GM03348 (cell line): ENCODE measurements at regions not wholly inside any gene's neighbourhood (a gene's known extent, or its start where the extent isn't known, plus 50 kb on each side); places are given as distances from the start of the nearest gene placed in this dataset.
"Not testable (repeated sequence)": the region's sequence is repeated elsewhere in the genome, so short reads cannot be mapped to it uniquely, and the experiment has no call there.

Experiments
- DNase-seq: peaks from one replicate; pipeline ENCODE4 v3.0.0; 2012; ENCODE audit warnings: low spot score

DNA sequence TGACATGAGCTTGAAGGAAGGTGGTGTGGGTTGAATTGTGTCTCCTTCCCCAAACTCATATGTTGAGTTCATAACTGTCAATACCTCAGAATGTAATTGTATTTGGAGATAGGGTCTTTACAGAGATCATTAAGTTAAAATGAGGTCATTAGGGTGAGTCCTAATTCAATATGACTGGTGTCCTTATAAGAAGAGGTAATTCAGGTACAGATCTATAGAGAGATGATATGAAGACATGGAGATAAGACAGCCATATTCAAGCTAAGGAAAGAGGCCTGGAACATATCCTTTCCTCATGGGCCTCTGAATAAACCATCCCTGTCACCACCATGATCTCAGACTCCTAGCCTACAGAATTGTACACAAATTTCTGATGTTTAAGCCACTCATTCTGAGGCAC, 514.7 kb upstream of the MGAT4C start:
- no peak for DNase-seq

DNA sequence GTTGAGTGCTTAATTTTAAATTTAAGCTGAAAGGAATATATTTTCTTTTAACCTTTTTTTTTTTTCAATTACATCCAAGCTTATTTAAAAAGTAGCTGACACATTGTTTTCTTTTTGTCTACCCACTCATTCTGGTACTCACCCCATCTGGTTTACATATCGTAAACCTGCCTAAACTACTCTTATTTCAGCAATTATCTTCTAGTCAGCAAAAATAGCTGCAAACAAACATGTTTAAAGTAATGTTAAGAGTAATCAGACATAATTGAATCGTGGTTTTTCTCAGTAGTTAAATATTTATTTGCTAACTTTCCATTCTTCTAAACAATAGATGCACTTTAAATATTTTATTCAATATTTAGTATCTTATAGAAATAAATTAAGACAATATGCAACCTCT, 492.7 kb upstream of the MGAT4C start:
- DNase-seq = no peak

DNA sequence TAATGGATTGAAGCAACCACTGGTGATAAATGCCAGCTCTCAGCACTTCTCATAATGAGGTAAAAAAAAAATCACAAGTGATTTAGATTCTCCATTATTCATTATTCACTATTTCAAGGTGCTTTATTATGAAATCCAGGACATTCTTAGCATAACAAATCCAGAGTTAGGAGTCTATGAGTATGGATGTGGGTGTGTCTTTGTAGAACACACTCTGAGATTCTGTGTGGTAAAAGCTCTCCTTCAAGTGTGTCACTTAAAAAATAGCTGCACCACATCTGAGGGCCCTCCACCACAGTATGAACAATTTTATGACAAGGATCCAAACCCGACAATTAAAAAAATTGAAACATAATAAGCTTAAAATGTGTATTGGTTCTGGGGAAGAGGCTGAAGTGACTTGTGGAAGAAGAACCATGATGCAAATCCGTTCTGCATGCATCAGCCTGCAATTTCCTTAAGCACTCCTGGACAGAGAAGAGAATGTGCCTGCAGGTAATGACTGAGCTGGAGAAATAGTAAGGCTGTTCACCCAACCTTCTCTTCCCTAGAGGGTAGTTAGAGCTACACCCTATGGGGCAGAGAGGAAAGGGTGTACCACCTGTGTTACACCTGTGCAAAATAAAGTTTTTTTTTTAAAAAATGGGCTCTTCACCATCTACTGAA, 488.5 kb upstream of the MGAT4C start:
- no peak for DNase-seq

DNA sequence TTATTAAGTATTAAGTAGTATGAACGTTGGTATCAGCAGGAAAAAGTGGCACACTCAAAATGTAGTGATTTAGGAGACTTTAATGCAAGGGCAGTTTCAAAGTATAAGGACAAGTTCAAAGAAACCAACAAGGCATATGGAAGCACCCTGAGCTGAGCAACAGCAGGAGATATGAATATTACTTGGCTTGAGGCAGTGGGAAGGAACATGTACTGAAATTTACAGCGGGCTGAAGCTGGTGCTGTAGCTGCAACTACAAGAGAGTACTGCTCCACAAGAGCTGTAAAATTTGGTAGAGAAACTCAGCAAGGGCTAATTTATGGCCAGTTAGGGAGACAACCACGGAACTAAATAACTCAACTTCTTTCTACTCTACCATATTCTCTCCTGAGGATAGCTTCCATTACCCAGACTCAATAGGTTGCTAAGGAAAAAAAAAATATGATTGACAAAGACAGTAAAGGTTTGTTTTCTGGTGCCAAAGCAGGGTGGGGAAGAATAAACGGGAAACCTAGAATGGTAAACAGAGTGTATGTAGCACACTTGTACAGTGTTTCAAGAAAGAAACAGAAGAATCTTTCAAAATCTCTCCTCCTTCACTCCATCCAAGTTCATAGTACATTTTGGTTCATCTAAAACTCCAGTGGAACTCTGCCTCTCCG, 487.8 kb upstream of the MGAT4C start:
- DNase-seq = no peak

DNA sequence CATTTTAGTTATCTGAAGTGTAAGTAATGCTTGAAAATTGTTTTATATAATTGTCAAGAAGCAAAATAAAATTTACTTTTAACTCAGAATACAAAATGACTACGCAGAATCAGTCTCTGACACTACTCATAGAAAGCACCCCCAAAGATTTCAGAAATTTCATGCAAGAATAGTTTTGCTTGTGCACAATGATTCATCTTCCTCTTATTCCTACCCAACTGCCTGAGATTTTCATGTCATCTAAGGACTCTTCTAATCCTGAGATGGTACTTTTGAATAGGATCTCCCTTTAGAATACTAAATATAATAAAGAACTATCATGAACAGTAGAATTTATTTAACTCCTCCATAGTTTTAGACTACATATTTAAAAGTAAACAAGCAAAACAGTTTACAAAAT, 485.3 kb upstream of the MGAT4C start:
- no peak for DNase-seq

DNA sequence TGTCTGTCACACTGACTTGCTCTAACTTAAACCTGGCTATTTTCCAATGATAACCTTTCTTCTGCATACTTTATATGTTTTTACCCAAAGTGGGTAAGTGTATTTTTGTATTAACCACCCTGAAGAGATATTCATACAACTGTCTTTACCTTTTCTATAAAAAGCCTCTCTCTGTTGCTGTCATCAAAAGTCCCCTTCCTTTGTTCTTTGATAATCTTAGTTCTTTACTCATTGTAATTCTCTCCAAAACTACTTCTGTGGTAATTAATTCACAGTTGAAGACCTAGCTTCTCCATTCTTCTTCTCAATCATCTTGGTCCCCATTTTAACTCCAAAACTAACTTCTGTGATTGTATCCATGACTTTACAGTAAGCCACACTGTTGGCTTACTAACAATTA, 479.7 kb upstream of the MGAT4C start:
- DNase-seq = no peak

DNA sequence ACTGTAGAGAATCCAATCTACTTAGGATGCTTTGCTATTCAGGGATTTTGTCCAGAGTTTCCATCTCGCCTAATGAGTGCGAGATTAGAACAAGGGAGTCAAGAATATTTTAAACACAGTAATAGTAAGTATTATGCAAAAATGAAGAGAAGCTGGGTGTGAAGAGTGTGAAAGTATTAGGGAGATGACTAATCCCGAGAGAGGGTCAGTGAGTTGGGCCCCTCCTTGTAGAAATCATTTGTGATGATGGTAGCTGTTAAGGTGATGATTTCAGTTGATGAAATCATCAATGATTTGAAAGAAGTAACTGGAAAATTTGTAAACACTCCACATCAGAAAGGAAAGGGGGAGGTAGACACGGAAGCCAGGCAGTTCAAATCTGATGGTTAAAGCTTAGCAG, 478.9 kb upstream of the MGAT4C start:
- DNase-seq = no peak

DNA sequence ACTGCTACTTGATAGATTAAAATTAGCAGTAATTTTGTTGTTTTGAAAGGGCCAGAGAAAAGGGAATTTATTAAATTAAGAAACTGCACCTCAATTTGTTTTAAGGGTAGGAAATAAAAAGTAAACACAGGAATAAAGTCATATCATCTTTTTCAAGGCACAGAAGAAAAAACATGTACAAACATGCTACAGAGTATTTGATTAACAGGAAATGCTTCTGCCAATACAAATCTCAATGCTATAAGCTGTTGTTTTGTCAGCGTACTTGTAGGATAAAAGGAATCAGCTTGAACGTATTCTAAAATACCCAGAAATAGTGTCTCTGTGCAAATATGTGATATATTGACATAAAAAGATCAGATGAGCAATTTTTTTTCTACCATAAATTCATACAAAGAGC, 474.0 kb upstream of the MGAT4C start:
- no peak for DNase-seq

DNA sequence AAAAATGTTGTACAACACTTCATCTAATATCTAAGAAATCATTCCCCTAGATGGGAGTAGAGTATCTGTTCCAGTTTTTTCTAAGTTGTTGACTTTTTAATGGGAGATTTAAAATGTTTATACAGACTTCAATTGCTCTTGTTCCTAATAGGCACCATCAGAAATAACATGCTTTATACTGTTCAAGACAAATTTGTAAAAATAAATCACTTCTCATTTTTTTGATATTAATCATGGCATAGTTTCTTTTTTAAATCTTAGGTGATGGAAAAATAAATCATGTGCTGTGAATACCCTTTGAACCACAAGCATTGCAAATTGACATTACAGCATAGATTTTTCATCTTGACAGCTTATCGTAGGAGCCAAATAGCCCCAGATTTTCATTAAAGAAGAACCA, 473.5 kb upstream of the MGAT4C start:
- no peak for DNase-seq

DNA sequence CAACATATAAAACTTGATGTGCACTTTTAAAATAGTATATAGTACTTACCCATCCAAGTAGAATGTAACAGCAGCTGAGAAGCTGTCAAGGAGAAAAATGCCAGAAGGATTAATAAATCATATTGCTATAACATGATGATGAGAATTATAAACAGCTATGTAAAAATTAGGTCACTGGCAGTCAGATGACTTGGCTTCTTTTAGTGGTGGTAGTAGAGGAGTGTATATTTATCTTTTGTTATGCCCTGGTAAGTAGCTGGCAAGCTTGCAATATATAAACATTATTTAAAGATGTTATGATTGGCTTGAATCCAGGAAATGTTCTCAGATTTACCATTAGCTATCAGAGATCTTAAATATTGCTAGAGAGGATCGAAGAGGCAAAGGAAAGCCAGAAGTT, 471.0 kb upstream of the MGAT4C start:
- DNase-seq = no peak

DNA sequence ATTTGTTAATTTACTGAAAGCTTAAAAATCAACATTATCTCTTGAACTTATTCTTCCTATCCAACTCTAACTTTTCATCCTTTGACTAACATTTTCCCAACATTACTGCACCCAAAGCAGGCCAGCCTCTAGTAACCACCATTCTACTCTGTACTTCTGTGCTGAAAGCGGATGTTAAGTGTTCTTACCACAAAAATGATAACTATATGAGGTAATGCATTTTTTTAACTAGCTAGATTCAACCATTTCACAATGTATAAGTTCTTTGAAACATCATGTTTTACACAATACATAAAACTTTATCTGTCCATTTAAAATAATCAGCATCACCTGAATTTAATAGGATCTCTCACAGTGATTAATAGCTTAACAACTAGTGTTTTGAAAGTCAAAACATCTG, 468.5 kb upstream of the MGAT4C start:
- peak; percentile 15 for DNase-seq

DNA sequence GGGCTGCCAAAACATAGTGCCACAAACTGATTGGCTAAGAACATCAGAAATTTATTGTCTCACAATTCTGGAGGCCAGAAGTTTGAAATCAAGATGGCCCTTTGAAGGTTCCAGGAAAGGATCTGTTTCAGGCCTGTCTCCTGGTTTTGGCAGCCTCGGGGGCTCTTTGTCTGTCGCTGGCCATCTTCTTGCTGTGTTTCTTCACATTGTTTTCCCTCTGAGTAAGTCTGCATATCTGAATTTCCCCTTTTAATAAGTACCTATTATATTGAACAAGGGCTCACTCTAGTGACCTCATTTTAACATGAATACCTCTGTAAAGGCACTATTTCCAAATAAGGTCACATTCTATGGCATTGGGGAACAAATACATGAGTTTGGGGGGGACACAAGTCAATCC, 467.1 kb upstream of the MGAT4C start:
- DNase-seq = no peak

DNA sequence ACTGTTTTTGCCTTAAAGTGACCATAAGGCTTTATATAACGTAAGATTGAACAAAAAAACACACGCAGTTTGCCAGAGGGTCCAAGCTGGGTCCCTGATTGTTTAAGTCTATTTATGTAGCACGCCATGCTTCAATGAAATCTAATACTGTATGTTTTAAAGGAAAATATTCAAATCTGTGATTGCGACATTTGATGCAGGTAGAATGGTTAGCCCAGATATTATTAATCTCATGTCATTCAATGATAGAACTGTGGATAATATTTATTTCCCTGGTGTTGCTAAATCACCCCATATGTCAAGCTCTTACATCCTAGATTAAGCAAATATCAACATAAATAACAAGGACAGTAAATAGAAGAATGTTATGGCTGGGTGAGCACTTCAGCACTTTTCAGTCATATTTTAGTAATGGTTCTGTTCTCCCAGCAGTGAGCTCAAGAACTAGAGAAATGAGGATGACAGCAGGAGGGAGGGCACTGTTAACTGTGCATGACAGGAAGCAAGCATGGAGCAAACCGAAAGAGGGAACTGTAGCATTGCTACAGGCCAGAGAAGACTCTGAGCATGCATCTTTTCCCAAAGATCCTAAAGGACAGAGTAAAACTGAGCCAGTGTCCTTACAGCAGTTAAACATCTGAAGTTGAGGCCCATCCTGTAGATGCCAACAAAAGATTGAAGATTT, 465.7 kb upstream of the MGAT4C start:
- DNase-seq = no peak

DNA sequence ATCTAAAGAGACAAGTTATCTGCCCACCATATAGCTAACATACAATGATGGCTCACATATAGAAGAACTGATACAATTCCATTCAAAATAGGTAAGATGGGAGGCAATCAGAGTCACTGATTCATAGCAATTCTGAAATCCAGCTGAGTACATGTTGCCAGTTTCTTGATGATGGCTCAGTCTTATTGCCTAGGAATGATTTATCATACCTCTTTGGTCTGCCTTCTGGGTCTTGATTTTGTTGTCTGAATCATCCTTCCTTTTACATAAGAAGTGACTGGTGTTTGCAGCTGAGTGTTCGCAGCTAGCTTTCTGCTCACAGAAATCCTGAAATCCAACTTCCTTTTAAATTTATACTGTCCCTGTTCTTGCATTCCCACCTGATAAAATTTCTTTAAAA, 463.2 kb upstream of the MGAT4C start:
- DNase-seq = no peak

DNA sequence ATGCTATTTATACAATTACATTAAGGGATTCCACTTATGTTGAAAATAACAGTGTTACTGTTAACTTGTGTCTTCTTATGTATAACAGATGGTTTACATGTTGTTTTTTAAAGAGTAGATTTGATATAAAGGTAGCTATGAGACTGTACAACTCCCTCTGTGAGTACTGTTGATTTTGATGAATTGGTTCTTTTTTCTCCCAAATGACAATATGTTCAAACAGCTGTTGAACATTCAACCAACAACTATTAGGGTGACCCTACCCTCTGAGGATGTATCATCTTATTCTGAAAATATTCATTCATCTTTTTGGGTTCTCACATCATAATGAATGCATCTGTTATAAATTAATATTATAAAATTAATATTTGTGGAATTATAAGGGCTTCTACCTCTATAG, 456.9 kb upstream of the MGAT4C start:
- DNase-seq = no peak

DNA sequence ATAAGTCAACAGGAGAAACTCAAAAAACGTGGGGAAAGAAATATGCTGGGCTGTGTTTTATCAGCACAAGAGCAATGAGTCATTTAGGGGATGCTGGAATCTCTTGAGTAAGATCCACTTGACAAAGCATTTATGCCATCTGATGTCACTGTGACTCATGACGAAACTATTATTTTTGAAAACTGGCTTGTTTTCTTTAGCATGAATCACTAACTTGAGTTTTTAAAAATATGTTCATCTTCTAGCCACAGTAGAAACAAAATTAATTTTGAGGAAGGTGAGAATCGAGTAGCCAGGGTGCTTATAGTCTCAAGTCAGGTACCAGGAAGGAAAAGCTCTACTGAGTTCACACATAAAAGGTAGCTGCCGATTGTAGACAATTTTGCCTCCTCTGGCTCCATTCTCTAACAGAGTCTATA, 456.2 kb upstream of the MGAT4C start:
- peak; percentile 79 for DNase-seq

DNA sequence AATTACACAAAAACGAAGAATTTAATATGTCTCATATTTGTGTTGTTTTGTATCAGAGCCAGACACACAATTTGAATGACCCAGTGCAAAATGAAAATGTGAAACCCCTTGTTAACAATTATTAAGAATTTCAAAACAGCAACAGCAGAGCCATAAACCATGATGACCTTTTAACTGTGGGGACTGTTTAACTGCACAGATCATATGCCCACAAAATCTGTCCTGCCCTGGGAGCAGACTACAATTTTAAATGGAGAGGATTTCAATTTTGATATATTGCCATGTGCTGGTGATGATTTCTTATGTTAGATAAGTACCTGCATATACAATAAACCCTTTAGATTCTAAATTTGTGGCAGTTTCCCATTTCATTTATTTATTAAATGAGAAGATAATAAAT, 455.5 kb upstream of the MGAT4C start:
- no peak for DNase-seq

DNA sequence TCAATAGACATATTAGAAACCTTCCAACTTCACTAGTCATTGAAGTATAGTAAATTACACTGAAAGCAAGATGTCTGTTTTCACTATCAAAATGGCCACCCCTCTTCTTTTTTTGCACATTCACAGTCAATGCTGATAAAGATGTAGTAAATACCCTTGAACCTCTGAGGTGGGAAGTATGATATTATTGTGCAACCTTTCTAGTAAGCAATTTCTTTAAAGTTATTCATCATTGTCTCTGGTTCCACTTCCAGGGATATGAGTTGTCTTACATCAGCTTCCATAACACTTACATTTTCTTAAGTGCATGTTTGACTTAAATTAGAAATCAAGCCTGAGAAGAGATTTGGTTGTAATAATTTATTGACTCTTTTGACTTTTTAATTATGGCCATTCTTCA, 453.9 kb upstream of the MGAT4C start:
- DNase-seq = no peak

DNA sequence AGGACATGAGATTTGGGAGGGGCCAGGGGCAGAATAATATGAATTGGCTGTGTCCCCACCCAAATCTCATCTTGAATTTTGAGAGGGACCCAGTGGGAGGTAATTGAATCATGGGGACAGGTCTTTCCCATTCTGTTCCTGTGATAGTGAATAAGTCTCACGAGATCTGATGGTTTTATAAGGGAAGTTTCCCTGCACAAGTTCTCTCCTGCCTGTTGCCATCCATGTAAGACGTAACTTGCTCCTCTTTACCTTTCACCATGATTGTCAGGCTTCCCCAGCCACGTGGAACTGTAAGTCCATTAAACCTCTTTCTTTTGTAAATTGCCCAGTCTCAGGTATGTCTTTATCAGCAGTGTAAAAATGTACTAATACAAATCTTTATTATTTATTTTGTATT, 452.8 kb upstream of the MGAT4C start:
- DNase-seq = not testable (repeated sequence)

DNA sequence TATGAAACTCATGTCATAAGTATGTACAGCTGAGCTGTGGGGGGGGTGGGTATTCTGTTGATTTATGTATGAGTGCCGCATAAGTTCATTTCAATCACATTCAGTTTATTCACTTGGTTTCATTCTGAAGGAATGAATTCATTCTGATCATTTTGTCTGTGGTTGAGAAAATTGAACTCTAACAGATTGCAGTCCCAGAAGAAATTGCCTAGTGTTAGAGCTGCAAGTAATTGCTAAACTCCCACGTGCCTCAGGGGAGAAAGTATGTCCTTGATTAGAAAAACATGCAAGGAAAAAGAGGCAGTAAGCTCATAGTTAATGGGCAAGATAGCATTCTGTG, 442.4 kb upstream of the MGAT4C start:
- peak; percentile 59 for DNase-seq

DNA sequence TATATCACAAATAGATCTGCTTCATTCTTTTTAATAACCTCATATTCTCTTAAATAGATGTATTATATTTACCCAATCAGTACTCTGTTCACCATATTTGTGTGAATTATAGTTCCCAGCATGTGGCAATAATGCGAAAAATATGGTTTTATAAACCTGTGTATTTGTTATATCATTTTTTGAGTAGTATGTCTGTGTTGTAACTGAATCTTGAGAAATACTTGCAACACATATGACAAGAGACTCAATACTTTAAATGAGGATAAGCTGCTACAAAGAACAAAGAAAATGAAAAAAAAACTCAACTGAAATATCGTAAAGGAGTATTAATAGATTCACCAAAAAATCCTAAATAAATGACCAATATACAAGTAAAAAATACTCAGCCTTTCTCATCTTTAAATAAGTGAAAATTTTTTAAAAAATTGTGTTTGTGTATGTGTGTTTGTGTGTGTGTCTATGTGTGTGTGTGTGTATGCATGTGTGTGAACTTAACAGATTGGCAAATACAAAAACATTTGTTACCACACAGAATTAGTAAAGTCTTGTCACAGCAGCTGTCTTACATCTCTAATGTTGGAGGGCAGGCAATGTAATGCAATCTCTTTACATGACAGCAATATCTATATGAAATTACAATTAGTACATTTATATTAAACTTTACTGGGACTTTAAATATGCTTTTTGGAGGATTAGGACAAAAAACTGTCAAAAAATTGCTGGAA, 441.9 kb upstream of the MGAT4C start:
- peak; percentile 4 for DNase-seq

DNA sequence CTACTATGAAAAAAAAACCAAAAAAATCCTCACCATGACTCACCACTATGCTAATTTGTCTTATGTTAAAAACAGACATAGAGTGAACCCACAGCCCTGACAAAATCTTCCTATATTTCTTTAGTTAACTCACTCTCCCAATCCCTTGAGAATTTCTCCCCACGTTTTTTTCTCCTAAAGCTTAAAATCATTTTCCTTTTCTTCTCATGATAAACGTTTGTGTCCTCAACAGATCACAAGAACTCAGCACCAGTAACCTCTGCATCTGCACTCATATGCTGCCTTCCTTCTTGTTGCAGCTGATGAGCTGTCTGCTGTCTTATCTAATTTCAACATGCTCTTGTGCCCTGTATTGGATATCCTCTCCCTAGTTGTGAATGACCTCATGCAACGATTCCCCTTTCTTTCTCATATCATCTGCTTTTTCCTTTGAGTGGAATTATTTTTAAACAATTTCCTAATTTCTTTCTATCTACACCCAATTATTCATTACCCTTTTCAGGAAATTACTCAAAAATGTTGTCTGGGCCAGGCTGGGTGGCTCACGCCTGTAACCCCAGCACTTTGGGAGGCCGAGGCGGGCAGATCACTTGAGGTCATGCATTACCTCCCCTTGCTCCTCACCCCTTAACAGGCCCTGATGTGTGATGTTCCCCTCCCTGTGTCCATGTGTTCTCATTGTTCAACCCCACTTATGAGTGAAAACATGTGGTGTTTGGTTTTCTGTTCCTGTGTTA, 427.5 kb upstream of the MGAT4C start:
- peak; percentile 9 for DNase-seq
